ENCODE measurements at regions not wholly inside any gene's neighbourhood (a gene's known extent, or its start where the extent isn't known, plus 50 kb on each side); places are given as distances from the start of the nearest gene placed in this dataset.

DNA sequence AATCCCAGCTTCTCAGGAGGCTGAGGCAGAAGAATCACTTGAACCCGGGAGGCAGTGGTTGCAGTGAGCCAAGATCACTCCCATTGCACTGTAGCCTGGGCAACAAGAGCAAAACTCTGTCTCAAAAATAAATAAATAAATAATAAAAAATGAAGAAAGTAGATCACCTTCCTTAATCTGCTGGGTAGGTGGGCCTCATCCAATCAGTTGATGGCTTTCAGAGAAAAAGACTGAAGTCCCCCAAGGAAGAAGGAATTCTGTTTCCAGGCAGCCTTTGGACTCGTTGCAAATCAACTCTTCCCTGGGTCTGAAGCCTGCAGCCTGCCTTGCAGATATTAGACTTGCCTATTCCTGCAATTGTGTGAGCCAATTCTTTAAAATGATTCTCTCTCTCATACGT, 136.5 kb downstream of the TFCP2L1 start:
- TF ChIP-seq TEAD4 (IDR thresholded peaks at IDR 0.05) (no peak), YY1 (IDR thresholded peaks at IDR 0.05; ENCODE audit: low read depth) (no peak), TAF1 (IDR thresholded peaks at IDR 0.05; ENCODE audit: low read depth) (no peak), RAD21 (IDR thresholded peaks at IDR 0.05; ENCODE audit: low read depth) (no peak), ZBTB7A (IDR thresholded peaks at IDR 0.05; ENCODE audit: low read depth) (no peak), CEBPB (IDR thresholded peaks at IDR 0.05) (no peak), EGR1 (IDR thresholded peaks at IDR 0.05) (no peak)

DNA sequence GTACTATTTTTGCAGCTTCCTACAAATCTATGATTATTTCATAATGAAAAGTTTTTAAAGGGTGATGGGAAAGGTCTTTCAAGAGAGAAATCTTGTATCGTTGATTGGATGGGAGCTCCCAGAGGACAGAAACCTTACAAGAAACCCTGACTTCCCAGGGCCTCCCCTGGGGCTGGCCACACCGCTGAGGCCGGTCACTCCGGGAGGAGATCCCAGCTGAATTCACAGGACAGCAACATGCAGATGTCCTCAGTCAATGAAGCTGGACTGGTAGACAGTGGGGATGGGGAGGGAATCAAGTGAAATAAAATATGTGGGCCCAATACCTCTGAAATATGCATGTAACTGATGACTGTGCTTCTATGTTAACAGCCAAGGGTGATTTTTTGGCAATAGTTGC, 135.6 kb downstream of the TFCP2L1 start:
- TF ChIP-seq TAF1 (IDR thresholded peaks at IDR 0.05; ENCODE audit: low read depth) (no peak), CREB1 (IDR thresholded peaks at IDR 0.05; ENCODE audit: low read depth) (no peak), TEAD4 (IDR thresholded peaks at IDR 0.05) (no peak), EGR1 (IDR thresholded peaks at IDR 0.05) (no peak), ZBTB7A (IDR thresholded peaks at IDR 0.05; ENCODE audit: low read depth) (no peak), RAD21 (IDR thresholded peaks at IDR 0.05; ENCODE audit: low read depth) (no peak), FOXM1 (IDR thresholded peaks at IDR 0.05; ENCODE audit: borderline replicate concordance, low read depth) (no peak), EP300 (IDR thresholded peaks at IDR 0.05; ENCODE audit: borderline replicate concordance) (no peak), TCF12 (IDR thresholded peaks at IDR 0.05; ENCODE audit: low read depth) (no peak), CEBPB (IDR thresholded peaks at IDR 0.05) (no peak), NFIC (IDR thresholded peaks at IDR 0.05) (no peak), YY1 (IDR thresholded peaks at IDR 0.05; ENCODE audit: low read depth) (no peak)
- TF ChIP-seq, protein P1, sequence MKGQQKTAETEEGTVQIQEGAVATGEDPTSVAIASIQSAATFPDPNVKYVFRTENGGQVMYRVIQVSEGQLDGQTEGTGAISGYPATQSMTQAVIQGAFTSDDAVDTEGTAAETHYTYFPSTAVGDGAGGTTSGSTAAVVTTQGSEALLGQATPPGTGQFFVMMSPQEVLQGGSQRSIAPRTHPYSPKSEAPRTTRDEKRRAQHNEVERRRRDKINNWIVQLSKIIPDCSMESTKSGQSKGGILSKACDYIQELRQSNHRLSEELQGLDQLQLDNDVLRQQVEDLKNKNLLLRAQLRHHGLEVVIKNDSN (IDR thresholded peaks at IDR 0.05), result no peak
- TF ChIP-seq, protein P2, sequence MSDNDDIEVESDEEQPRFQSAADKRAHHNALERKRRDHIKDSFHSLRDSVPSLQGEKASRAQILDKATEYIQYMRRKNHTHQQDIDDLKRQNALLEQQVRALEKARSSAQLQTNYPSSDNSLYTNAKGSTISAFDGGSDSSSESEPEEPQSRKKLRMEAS (IDR thresholded peaks at IDR 0.05), result no peak
- TF ChIP-seq, protein P3, sequence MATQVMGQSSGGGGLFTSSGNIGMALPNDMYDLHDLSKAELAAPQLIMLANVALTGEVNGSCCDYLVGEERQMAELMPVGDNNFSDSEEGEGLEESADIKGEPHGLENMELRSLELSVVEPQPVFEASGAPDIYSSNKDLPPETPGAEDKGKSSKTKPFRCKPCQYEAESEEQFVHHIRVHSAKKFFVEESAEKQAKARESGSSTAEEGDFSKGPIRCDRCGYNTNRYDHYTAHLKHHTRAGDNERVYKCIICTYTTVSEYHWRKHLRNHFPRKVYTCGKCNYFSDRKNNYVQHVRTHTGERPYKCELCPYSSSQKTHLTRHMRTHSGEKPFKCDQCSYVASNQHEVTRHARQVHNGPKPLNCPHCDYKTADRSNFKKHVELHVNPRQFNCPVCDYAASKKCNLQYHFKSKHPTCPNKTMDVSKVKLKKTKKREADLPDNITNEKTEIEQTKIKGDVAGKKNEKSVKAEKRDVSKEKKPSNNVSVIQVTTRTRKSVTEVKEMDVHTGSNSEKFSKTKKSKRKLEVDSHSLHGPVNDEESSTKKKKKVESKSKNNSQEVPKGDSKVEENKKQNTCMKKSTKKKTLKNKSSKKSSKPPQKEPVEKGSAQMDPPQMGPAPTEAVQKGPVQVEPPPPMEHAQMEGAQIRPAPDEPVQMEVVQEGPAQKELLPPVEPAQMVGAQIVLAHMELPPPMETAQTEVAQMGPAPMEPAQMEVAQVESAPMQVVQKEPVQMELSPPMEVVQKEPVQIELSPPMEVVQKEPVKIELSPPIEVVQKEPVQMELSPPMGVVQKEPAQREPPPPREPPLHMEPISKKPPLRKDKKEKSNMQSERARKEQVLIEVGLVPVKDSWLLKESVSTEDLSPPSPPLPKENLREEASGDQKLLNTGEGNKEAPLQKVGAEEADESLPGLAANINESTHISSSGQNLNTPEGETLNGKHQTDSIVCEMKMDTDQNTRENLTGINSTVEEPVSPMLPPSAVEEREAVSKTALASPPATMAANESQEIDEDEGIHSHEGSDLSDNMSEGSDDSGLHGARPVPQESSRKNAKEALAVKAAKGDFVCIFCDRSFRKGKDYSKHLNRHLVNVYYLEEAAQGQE (IDR thresholded peaks at IDR 0.05; ENCODE audit: low read depth), result no peak

DNA sequence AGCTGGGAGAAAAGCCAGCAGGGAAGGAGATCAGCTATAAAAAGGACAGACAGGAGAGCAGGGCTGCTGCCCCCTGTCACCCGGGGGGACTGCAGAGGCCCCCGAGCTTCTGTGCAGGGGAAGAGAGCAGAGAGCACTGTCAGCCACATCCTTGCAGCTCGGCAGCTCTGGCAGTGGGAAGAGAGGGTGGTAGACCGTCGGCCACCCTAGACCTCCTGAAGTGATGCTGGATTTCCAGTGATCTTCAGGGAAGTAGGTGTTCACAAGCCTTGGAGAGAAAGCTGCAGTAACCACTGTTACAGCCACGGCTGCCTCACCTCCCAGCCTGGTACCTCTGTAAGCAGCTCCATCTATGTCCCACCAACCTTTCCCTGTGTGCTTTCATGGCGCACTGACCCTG, 134.9 kb downstream of the TFCP2L1 start:
- TF ChIP-seq ZBTB7A (IDR thresholded peaks at IDR 0.05; ENCODE audit: low read depth) (no peak), TEAD4 (IDR thresholded peaks at IDR 0.05) (no peak), CEBPB (IDR thresholded peaks at IDR 0.05) (no peak), TCF12 (IDR thresholded peaks at IDR 0.05; ENCODE audit: low read depth) (no peak), TAF1 (IDR thresholded peaks at IDR 0.05; ENCODE audit: low read depth) (no peak), NFIC (IDR thresholded peaks at IDR 0.05) (no peak)
- TF ChIP-seq, protein P1 (IDR thresholded peaks at IDR 0.05), result no peak

DNA sequence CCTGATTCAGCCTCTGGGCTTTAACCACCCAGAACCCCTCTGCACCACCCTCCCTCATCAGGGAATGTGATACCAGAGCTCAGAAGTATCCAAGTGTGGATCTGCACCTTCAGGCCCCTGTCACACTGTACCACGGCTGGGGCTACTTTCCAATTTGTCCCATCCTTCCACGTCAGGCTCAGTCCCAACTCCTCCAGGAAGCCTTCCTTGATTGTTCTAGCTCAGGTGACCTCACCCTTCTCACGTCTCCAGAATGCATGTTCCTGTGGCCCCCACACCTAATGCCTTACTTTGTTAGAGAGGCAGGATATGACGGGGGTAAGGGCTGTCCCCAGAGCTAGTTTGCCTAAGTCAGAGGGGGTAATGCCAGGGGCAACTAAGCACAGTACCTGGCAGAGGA, 134.3 kb downstream of the TFCP2L1 start:
- TF ChIP-seq CREB1 (IDR thresholded peaks at IDR 0.05; ENCODE audit: low read depth), result no peak

DNA sequence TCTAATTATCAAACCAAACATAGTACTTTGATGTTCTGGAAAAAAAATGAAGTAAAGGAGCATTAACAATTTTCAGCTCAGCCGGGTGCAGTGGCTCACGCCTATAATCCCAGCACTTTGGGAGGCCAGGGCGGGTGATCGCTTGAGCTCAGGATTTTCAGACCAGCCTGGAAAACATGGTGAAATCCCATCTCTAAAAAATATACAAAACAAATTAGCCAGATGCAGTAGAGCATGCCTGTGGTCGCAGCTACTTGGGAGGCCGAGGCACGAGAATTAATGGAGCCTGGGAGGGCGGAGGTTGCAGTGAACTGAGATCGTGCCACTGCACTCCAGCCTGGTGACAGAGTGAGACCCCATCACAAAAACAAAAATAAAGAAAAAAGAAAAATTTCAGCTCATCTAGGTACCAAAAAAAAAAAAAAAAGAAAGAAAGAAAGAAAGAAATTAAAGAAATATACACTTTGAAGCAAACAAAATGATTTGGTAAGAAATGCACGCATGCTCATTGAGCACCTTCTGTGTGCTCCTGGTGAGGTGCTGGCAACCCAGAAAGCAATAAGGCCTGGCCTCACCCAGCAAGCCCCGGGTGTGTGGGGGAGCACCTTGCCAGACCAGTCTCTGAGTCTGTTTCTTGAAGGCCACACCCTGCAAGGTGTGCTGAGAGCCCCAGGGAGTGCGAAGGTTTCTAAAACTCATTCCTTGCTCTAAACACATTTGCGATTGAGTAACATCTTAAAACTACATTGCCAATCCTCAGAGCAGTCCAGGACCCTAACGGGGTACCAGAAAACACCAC, 133.5 kb downstream of the TFCP2L1 start:
- TF ChIP-seq NFIC (IDR thresholded peaks at IDR 0.05) (no peak), CEBPB (IDR thresholded peaks at IDR 0.05) (no peak), YY1 (IDR thresholded peaks at IDR 0.05; ENCODE audit: low read depth) (no peak), TEAD4 (IDR thresholded peaks at IDR 0.05) (no peak), CREB1 (IDR thresholded peaks at IDR 0.05; ENCODE audit: low read depth) (no peak), TAF1 (IDR thresholded peaks at IDR 0.05; ENCODE audit: low read depth) (no peak), RAD21 (IDR thresholded peaks at IDR 0.05; ENCODE audit: low read depth) (no peak), EP300 (IDR thresholded peaks at IDR 0.05; ENCODE audit: borderline replicate concordance) (no peak)
- TF ChIP-seq, protein P1 (IDR thresholded peaks at IDR 0.05), result no peak
- TF ChIP-seq, protein P2 (IDR thresholded peaks at IDR 0.05), result no peak

DNA sequence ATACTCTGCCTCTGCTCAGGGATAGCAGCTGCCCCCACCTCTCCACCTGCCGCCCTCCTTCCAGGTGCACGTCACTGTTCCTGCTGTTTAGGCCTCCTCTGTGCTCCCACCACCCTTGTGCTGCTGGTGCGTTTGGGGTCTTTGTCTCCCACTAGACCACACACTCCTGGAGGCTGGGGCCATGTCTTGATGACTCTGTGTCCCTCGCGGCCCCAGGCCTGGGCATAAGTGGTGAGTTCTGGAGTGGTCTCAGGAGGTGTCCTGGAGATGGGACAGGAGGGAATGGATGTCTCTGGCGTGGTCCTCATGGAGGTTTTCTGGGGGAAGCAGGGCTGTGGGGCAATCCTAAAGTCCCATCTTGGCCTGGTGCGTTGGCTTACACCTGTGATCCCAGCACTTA, 132.1 kb downstream of the TFCP2L1 start:
- TF ChIP-seq FOXM1 (IDR thresholded peaks at IDR 0.05; ENCODE audit: borderline replicate concordance, low read depth) (no peak), EP300 (IDR thresholded peaks at IDR 0.05; ENCODE audit: borderline replicate concordance) (no peak), ZBTB7A (IDR thresholded peaks at IDR 0.05; ENCODE audit: low read depth) (no peak), TAF1 (IDR thresholded peaks at IDR 0.05; ENCODE audit: low read depth) (no peak), YY1 (IDR thresholded peaks at IDR 0.05; ENCODE audit: low read depth) (no peak), EGR1 (IDR thresholded peaks at IDR 0.05) (no peak), NFIC (IDR thresholded peaks at IDR 0.05) (no peak), CEBPB (IDR thresholded peaks at IDR 0.05) (no peak), RAD21 (IDR thresholded peaks at IDR 0.05; ENCODE audit: low read depth) (no peak), CREB1 (IDR thresholded peaks at IDR 0.05; ENCODE audit: low read depth) (no peak), TEAD4 (IDR thresholded peaks at IDR 0.05) (no peak), TCF12 (IDR thresholded peaks at IDR 0.05; ENCODE audit: low read depth) (no peak)
- TF ChIP-seq, protein P2 (IDR thresholded peaks at IDR 0.05), result no peak
- TF ChIP-seq, protein P3 (IDR thresholded peaks at IDR 0.05; ENCODE audit: low read depth), result no peak
- TF ChIP-seq, protein P1 (IDR thresholded peaks at IDR 0.05), result no peak
